Body of pancreas (tissue), 4 donors: ENCODE measurements at regions not wholly inside any gene's neighbourhood (a gene's known extent, or its start where the extent isn't known, plus 50 kb on each side); places are given as distances from the start of the nearest gene placed in this dataset.

Experiments used
- POLR2A ChIP-seq, 3 donors: fragments of 450-650 bp; IDR thresholded peaks; one replicate each; pipeline ENCODE4 v1.6.1; 2016; ENCODE audit warnings: antibody characterized with exemption in 3 of 3, mild to moderate bottlenecking in 2 of 3
- TF ChIP-seq, protein P1 (sequence below), 7 experiments: fragments of 450-650 bp in 4 of 7; fragments of 200-600 bp in 3 of 7; sonication (generic) in 3 of 7; IDR thresholded peaks; one replicate each; pipeline ENCODE4 v1.5.1; 2016 to 2019; ENCODE audit warnings: antibody characterized with exemption in 7 of 7

DNA sequence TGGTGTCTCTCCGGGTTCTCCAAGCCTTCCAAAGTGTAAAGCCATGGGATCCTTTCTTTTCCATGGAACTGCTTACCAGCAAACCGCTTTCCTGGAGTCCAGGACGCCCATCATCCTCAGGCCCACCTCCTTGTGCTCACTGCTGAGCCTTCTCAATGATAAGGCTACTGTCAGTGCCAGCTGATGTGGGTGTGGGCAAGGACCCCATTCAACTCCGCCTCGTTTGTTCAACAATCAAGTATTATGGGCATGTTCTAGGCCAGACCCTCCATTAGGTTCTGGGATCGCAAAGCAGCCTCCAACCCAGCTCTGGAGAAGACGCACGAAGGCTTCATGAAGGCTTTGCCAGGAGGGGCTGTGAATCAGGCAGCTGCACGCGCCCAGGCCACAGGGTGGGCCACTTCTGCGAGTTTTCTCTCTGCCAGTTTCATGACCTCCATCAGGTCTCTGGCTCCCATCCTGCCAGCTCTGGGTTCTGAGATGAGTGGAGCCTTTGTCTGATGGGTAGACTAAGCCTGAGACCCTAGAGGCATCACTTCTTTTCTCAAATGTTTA is 177.1 kb downstream of the MRPL14 start:
- TF ChIP-seq, protein P1, sequence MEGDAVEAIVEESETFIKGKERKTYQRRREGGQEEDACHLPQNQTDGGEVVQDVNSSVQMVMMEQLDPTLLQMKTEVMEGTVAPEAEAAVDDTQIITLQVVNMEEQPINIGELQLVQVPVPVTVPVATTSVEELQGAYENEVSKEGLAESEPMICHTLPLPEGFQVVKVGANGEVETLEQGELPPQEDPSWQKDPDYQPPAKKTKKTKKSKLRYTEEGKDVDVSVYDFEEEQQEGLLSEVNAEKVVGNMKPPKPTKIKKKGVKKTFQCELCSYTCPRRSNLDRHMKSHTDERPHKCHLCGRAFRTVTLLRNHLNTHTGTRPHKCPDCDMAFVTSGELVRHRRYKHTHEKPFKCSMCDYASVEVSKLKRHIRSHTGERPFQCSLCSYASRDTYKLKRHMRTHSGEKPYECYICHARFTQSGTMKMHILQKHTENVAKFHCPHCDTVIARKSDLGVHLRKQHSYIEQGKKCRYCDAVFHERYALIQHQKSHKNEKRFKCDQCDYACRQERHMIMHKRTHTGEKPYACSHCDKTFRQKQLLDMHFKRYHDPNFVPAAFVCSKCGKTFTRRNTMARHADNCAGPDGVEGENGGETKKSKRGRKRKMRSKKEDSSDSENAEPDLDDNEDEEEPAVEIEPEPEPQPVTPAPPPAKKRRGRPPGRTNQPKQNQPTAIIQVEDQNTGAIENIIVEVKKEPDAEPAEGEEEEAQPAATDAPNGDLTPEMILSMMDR (IDR thresholded peaks at IDR 0.05) = no peak
- TF ChIP-seq POLR2A (IDR thresholded peaks at IDR 0.05) = no peak
